SK-N-SH (cell line): ENCODE measurements at regions not wholly inside any gene's neighbourhood (a gene's known extent, or its start where the extent isn't known, plus 50 kb on each side); places are given as distances from the start of the nearest gene placed in this dataset.

Source experiments
- CTCF ChIA-PET: fragments of 300-600, 350-600 bp; formaldehyde crosslinking; extraction: SDS; loops from one replicate; lab custom pipeline; 2021; lab: Yijun Ruan, JAX
- POLR2A ChIA-PET: fragments of 350-600 bp; sonication (Branson Sonifier 250); formaldehyde crosslinking; extraction: SDS; loops from one replicate; lab custom pipeline; 2020; ENCODE audit warnings: antibody characterized with exemption, inconsistent platforms; lab: Yijun Ruan, JAX
- DNase-seq: peaks from one replicate; pipeline ENCODE4 v3.0.0; 2012
- H2AFZ ChIP-seq: fragments of 200-600 bp; sonication (generic); 2 replicates; pipeline ENCODE4 v1.8.1; 2016; ENCODE audit warnings: antibody characterized with exemption, mild to moderate bottlenecking, low read depth
- H3F3A ChIP-seq: fragments of 200-600 bp; sonication (generic); replicated peaks from 2 replicates; pipeline ENCODE3; 2016; ENCODE audit warnings: antibody characterized with exemption, mild to moderate bottlenecking; ENCODE audit not compliant: insufficient read depth
- H3K27ac ChIP-seq, 2 experiments: fragments of 200-500 bp in 1 of 2; fragments of 200-600 bp in 1 of 2; sonication (Bioruptor generic) in 1 of 2; sonication (generic), shearing (Covaris generic) in 1 of 2; 2 replicates each; pipeline versions ENCODE4 v1.5.1 to v1.6.1; 2014 to 2016; ENCODE audit warnings: low read depth in 2 of 2, inconsistent platforms in 1 of 2, low read length in 1 of 2, mild to moderate bottlenecking in 1 of 2, mixed read lengths in 1 of 2
- H3K27me3 ChIP-seq: fragments of 200-600 bp; sonication (generic), shearing (Covaris generic); 2 replicates; pipeline ENCODE4 v1.6.1; 2016; ENCODE audit warnings: mixed run types; ENCODE audit not compliant: insufficient read depth
- H3K36me3 ChIP-seq, 2 experiments: fragments of 200-500 bp in 1 of 2; fragments of 200-600 bp in 1 of 2; sonication (Bioruptor generic) in 1 of 2; sonication (generic) in 1 of 2; replicated peaks in 1 of 2; 2 replicates each; pipeline versions ENCODE3 to v1.5.1; 2014 to 2016; ENCODE audit warnings: low read length in 1 of 2, mild to moderate bottlenecking in 1 of 2; ENCODE audit not compliant: insufficient read depth in 2 of 2, control insufficient read depth in 1 of 2
- H3K4me1 ChIP-seq, 2 experiments: fragments of 200-500 bp in 1 of 2; fragments of 200-600 bp in 1 of 2; sonication (Bioruptor generic) in 1 of 2; sonication (generic), shearing (Covaris generic) in 1 of 2; 2 replicates each; pipeline versions ENCODE4 v1.5.1 to v1.6.1; 2014 to 2016; ENCODE audit warnings: low read depth in 1 of 2, low read length in 1 of 2, mixed run types in 1 of 2; ENCODE audit not compliant: insufficient read depth in 2 of 2, control insufficient read depth in 1 of 2
- H3K4me2 ChIP-seq: fragments of 200-600 bp; sonication (generic), shearing (Covaris generic); 2 replicates; pipeline ENCODE4 v1.6.1; 2017; ENCODE audit warnings: mixed run types
- H3K4me3 ChIP-seq, 2 experiments: fragments of 200-500 bp in 1 of 2; fragments of 200-600 bp in 1 of 2; sonication (Bioruptor generic) in 1 of 2; sonication (generic), shearing (Covaris generic) in 1 of 2; 2 replicates each; pipeline versions ENCODE4 v1.5.1 to v1.8.1; 2014 to 2016; ENCODE audit warnings: low read depth in 2 of 2, inconsistent platforms in 1 of 2, low read length in 1 of 2, mild to moderate bottlenecking in 1 of 2, mixed read lengths in 1 of 2, moderate library complexity in 1 of 2
- H3K79me2 ChIP-seq: fragments of 200-600 bp; sonication (generic); 2 replicates; pipeline ENCODE4 v1.8.1; 2017; ENCODE audit warnings: mild to moderate bottlenecking; ENCODE audit not compliant: insufficient read depth
- H3K9ac ChIP-seq: fragments of 200-600 bp; sonication (generic); 2 replicates; pipeline ENCODE4 v1.6.1; 2017; ENCODE audit warnings: mixed run types
- H3K9me2 ChIP-seq: fragments of 200-600 bp; sonication (generic); 2 replicates; pipeline ENCODE4 v1.6.1; 2017; ENCODE audit warnings: mixed run types
- H3K9me3 ChIP-seq: fragments of 200-600 bp; sonication (generic); 2 replicates; pipeline ENCODE4 v1.6.1; 2017; ENCODE audit warnings: mixed run types, mild to moderate bottlenecking, moderate library complexity
- H4K20me1 ChIP-seq: fragments of 200-600 bp; sonication (generic); 2 replicates; pipeline ENCODE4 v1.6.1; 2017; ENCODE audit warnings: mild to moderate bottlenecking, mixed run types; ENCODE audit not compliant: insufficient read depth
- CHD2 ChIP-seq: fragments of 150-350 bp; IDR thresholded peaks from 2 replicates; pipeline ENCODE4 v1.6.1; 2018; ENCODE audit warnings: low read length; ENCODE audit not compliant: partially characterized antibody
- EZH2phosphoT487 ChIP-seq: fragments of 200-600 bp; sonication (generic); IDR thresholded peaks from 2 replicates; pipeline ENCODE4 v1.6.1; 2017; ENCODE audit warnings: low read depth, mixed run types, mild to moderate bottlenecking, antibody characterized with exemption, moderate library complexity, borderline replicate concordance
- JUND ChIP-seq: IDR thresholded peaks from 2 replicates; pipeline ENCODE4 v1.4.0; 2012
- MXI1 ChIP-seq: IDR thresholded peaks from 2 replicates; pipeline ENCODE4 v1.6.1; 2012; ENCODE audit warnings: mild to moderate bottlenecking, low read depth, low read length, improper control_type of control experiment
- RXRA ChIP-seq: IDR thresholded peaks from 2 replicates; pipeline ENCODE4 v1.4.0; 2012; ENCODE audit warnings: low read depth, mild to moderate bottlenecking, borderline replicate concordance
- SMC3 ChIP-seq: IDR thresholded peaks from 2 replicates; pipeline ENCODE4 v1.6.1; 2012; ENCODE audit warnings: low read depth, low read length, improper control_type of control experiment
- TAF1 ChIP-seq: IDR thresholded peaks from 2 replicates; pipeline ENCODE4 v1.6.1; 2012; ENCODE audit warnings: low read depth, mild to moderate bottlenecking, low read length, moderate library complexity, borderline replicate concordance
- TCF12 ChIP-seq: IDR thresholded peaks from 2 replicates; pipeline ENCODE4 v1.4.0; 2012
- TEAD4 ChIP-seq: IDR thresholded peaks from 2 replicates; pipeline ENCODE4 v1.4.0; 2012; ENCODE audit warnings: mild to moderate bottlenecking, borderline replicate concordance; ENCODE audit not compliant: insufficient read depth
- YY1 ChIP-seq: IDR thresholded peaks from 2 replicates; pipeline ENCODE4 v1.4.0; 2012; ENCODE audit warnings: low read depth, mild to moderate bottlenecking
- WGBS: methylation state at CpG from one replicate; pipeline ENCODE4 v1.1.6; 2017; ENCODE audit warnings: low lambda C conversion rate; 5-methylcytosine and 5-hydroxymethylcytosine counted together
- TF ChIP-seq, protein P1 (sequence below): IDR thresholded peaks from 2 replicates; pipeline ENCODE4; 2012
- TF ChIP-seq, protein P2 (sequence below): IDR thresholded peaks from 2 replicates; pipeline ENCODE4 v1.6.1; 2012; ENCODE audit warnings: mild to moderate bottlenecking, low read depth, low read length, moderate library complexity
- TF ChIP-seq, protein P3 (sequence below): fragments of 150-350 bp; IDR thresholded peaks from 2 replicates; pipeline ENCODE4 v1.6.1; 2017; ENCODE audit warnings: antibody characterized with exemption, low read length, low read depth, borderline replicate concordance
- TF ChIP-seq, protein P4 (sequence below): fragments of 200-600 bp; sonication (generic); IDR thresholded peaks from 2 replicates; pipeline ENCODE4 v1.6.1; 2017; ENCODE audit warnings: antibody characterized with exemption, mild to moderate bottlenecking, moderate library complexity

DNA sequence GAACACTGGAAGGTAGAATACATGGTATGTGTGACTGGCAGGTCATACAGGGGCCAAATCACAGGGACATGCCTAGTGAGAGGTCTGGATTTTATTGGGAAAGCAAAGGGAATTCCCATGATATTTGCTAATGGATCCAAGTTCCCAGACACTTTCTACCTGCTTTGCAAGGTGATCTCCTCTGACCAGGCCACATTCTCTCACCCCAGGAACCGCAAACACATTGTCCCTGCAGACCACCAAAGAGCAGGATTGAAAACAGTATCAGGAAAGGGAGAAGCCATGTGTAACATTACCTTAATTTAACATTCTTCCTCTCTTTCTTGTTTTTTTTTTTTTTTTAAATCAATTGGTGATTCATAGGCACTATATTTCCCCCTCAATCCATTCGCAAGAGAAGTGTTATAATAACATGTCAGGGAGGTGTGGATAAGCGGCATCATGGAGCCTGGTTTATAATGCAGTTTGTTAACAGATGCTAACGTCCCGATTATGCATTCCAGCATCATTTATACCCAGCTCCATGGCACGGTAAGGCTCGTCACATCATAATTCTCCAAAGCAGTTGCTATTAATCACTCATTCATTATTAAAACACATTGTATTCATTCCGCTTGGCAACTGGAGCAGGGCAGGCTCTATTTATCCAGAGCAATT is 155.1 kb upstream of the CCL2 start:
- CTCF ChIA-PET, result no interaction called here
- Histone ChIP-seq H3K9ac (no peak overlapping the region), H3K4me2 (no peak overlapping the region), H3K27me3 (no peaks in the 10 kb centered on the region), H3F3A (no peaks in the 10 kb centered on the region), H3K4me1 (no peaks in the 10 kb centered on the region), H3K9me3 (no peaks in the 10 kb centered on the region), H3K4me3 (no peak overlapping the region), H3K9me2 (no peaks in the 10 kb centered on the region), H3K27ac (no peak overlapping the region), H3K79me2 (no peaks in the 10 kb centered on the region), H4K20me1 (no peaks in the 10 kb centered on the region), H3K36me3 (no peaks in the 10 kb centered on the region), H2AFZ (no peak overlapping the region)
- no peak for DNase-seq
- 40% methylated on average over 8 of the region's 8 CpGs for WGBS
- TF ChIP-seq, protein P1, sequence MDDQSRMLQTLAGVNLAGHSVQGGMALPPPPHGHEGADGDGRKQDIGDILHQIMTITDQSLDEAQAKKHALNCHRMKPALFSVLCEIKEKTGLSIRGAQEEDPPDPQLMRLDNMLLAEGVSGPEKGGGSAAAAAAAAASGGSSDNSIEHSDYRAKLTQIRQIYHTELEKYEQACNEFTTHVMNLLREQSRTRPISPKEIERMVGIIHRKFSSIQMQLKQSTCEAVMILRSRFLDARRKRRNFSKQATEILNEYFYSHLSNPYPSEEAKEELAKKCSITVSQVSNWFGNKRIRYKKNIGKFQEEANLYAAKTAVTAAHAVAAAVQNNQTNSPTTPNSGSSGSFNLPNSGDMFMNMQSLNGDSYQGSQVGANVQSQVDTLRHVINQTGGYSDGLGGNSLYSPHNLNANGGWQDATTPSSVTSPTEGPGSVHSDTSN, result no peak
- TF ChIP-seq MXI1 (no peak), TEAD4 (no peak), TAF1 (no peak), JUND (no peak), SMC3 (no peak), TCF12 (no peak), EZH2phosphoT487 (no peak), RXRA (no peak), YY1 (no peak), CHD2 (no peak)
- TF ChIP-seq, protein P2, sequence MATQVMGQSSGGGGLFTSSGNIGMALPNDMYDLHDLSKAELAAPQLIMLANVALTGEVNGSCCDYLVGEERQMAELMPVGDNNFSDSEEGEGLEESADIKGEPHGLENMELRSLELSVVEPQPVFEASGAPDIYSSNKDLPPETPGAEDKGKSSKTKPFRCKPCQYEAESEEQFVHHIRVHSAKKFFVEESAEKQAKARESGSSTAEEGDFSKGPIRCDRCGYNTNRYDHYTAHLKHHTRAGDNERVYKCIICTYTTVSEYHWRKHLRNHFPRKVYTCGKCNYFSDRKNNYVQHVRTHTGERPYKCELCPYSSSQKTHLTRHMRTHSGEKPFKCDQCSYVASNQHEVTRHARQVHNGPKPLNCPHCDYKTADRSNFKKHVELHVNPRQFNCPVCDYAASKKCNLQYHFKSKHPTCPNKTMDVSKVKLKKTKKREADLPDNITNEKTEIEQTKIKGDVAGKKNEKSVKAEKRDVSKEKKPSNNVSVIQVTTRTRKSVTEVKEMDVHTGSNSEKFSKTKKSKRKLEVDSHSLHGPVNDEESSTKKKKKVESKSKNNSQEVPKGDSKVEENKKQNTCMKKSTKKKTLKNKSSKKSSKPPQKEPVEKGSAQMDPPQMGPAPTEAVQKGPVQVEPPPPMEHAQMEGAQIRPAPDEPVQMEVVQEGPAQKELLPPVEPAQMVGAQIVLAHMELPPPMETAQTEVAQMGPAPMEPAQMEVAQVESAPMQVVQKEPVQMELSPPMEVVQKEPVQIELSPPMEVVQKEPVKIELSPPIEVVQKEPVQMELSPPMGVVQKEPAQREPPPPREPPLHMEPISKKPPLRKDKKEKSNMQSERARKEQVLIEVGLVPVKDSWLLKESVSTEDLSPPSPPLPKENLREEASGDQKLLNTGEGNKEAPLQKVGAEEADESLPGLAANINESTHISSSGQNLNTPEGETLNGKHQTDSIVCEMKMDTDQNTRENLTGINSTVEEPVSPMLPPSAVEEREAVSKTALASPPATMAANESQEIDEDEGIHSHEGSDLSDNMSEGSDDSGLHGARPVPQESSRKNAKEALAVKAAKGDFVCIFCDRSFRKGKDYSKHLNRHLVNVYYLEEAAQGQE, result no peak
- TF ChIP-seq, protein P3, sequence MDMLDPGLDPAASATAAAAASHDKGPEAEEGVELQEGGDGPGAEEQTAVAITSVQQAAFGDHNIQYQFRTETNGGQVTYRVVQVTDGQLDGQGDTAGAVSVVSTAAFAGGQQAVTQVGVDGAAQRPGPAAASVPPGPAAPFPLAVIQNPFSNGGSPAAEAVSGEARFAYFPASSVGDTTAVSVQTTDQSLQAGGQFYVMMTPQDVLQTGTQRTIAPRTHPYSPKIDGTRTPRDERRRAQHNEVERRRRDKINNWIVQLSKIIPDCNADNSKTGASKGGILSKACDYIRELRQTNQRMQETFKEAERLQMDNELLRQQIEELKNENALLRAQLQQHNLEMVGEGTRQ, result no peak
- TF ChIP-seq, protein P4, sequence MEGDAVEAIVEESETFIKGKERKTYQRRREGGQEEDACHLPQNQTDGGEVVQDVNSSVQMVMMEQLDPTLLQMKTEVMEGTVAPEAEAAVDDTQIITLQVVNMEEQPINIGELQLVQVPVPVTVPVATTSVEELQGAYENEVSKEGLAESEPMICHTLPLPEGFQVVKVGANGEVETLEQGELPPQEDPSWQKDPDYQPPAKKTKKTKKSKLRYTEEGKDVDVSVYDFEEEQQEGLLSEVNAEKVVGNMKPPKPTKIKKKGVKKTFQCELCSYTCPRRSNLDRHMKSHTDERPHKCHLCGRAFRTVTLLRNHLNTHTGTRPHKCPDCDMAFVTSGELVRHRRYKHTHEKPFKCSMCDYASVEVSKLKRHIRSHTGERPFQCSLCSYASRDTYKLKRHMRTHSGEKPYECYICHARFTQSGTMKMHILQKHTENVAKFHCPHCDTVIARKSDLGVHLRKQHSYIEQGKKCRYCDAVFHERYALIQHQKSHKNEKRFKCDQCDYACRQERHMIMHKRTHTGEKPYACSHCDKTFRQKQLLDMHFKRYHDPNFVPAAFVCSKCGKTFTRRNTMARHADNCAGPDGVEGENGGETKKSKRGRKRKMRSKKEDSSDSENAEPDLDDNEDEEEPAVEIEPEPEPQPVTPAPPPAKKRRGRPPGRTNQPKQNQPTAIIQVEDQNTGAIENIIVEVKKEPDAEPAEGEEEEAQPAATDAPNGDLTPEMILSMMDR, result no peak
- POLR2A ChIA-PET, result no interaction called here
